Hepatocyte (in vitro differentiated cells): ENCODE measurements at regions not wholly inside any gene's neighbourhood (a gene's known extent, or its start where the extent isn't known, plus 50 kb on each side); places are given as distances from the start of the nearest gene placed in this dataset.

Source experiments
- DNase-seq: peaks from one replicate; pipeline ENCODE4 v3.0.0-alpha.2; 2016; ENCODE audit warnings: low spot score
- H2AFZ ChIP-seq: fragments of 200-600 bp; sonication (generic); 2 replicates; pipeline ENCODE4 v1.6.0; 2016; ENCODE audit warnings: antibody characterized with exemption, mild to moderate bottlenecking
- H3K27ac ChIP-seq: fragments of 200-600 bp; sonication (generic); 2 replicates; pipeline ENCODE4 v1.5.1; 2016; ENCODE audit warnings: mild to moderate bottlenecking
- H3K27me3 ChIP-seq: fragments of 200-600 bp; sonication (generic); 2 replicates; pipeline ENCODE4 v1.6.1; 2016
- H3K36me3 ChIP-seq: fragments of 200-600 bp; sonication (generic); replicated peaks from 2 replicates; pipeline ENCODE4 v1.5.1; 2016; ENCODE audit warnings: low read depth; ENCODE audit not compliant: insufficient read depth
- H3K4me1 ChIP-seq: fragments of 200-600 bp; sonication (generic); 2 replicates; pipeline ENCODE4 v1.5.1; 2016; ENCODE audit warnings: mild to moderate bottlenecking, moderate library complexity; ENCODE audit not compliant: insufficient read depth
- H3K4me2 ChIP-seq: fragments of 200-600 bp; sonication (generic); 2 replicates; pipeline ENCODE4 v1.6.0; 2016
- H3K4me3 ChIP-seq: fragments of 200-600 bp; sonication (generic); 2 replicates; pipeline ENCODE4 v1.5.1; 2016; ENCODE audit warnings: mild to moderate bottlenecking
- H3K79me2 ChIP-seq: fragments of 200-600 bp; sonication (generic); 2 replicates; pipeline ENCODE4 v1.6.0; 2017; ENCODE audit warnings: mild to moderate bottlenecking
- H3K9me2 ChIP-seq: fragments of 200-600 bp; sonication (generic); replicated peaks from 2 replicates; pipeline ENCODE4 v1.6.0; 2017; ENCODE audit warnings: mild to moderate bottlenecking; ENCODE audit not compliant: insufficient read depth
- H3K9me3 ChIP-seq: fragments of 200-600 bp; sonication (generic); 2 replicates; pipeline ENCODE4 v1.5.1; 2016; ENCODE audit warnings: low read depth, mild to moderate bottlenecking
- H4K20me1 ChIP-seq: fragments of 200-600 bp; sonication (generic); 2 replicates; pipeline ENCODE4 v1.6.0; 2016; ENCODE audit warnings: mild to moderate bottlenecking; ENCODE audit not compliant: insufficient read depth, poor library complexity, severe bottlenecking
- CTCF ChIP-seq: fragments of 200-600 bp; sonication (generic); IDR thresholded peaks from 2 replicates; pipeline ENCODE4 v1.5.1; 2016; ENCODE audit warnings: antibody characterized with exemption, mild to moderate bottlenecking; ENCODE audit not compliant: poor library complexity
- EZH2 ChIP-seq: fragments of 200-600 bp; sonication (generic); IDR thresholded peaks from 2 replicates; pipeline ENCODE4 v1.6.1; 2016; ENCODE audit warnings: antibody characterized with exemption, mild to moderate bottlenecking, borderline replicate concordance
- EZH2phosphoT487 ChIP-seq: fragments of 200-600 bp; sonication (generic); IDR thresholded peaks from one replicate; pipeline ENCODE4 v1.6.1; 2018; ENCODE audit warnings: antibody characterized with exemption, mild to moderate bottlenecking, low read depth, moderate library complexity; ENCODE audit not compliant: unreplicated experiment, severe bottlenecking
- WGBS: methylation state at CpG from one replicate; pipeline ENCODE4 v1.1.6; 2016; ENCODE audit warnings: low lambda C conversion rate; ENCODE audit errors: missing lambda C conversion rate; 5-methylcytosine and 5-hydroxymethylcytosine counted together

DNA sequence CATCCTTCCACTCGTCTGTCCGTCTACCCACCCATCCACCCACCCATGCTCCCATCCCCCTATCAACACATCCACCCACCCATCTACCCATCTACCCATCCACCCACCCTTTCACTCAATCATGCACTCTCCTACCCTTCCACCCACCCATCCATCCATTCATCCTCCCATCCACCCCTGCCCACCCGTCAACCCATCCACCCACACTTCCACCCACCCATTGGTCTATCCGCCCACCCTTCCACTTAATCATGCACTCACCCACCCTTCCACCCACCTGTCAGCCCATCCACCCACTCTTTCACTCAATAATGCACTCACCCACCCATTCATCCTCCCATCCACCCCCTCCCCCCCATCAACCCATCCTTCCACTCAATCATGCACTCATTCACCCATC is 250.0 kb upstream of the EEF2KMT start:
- H3K27me3 ChIP-seq = no peaks in the 10 kb centered on the region
- H3K9me2 ChIP-seq = no peaks in the 10 kb centered on the region
- TF ChIP-seq CTCF (no peak), EZH2phosphoT487 (no peak), EZH2 (no peak)
- no peaks in the 10 kb centered on the region for H3K36me3 ChIP-seq
- H3K27ac ChIP-seq = no peak overlapping the region
- 100% methylated on average over 3 of the region's 4 CpGs for WGBS
- no peaks in the 10 kb centered on the region for H3K79me2 ChIP-seq
- H3K4me1 ChIP-seq = no peaks in the 10 kb centered on the region
- H2AFZ ChIP-seq = no peak overlapping the region
- no peak overlapping the region for H3K4me2 ChIP-seq
- no peak for DNase-seq
- no peaks in the 10 kb centered on the region for H3K9me3 ChIP-seq
- no peaks in the 10 kb centered on the region for H4K20me1 ChIP-seq
- no peak overlapping the region for H3K4me3 ChIP-seq

- no peaks in the 10 kb centered on the region for H3K36me3 ChIP-seq
- H2AFZ ChIP-seq = no peak overlapping the region
- no peak overlapping the region for H3K27ac ChIP-seq
- H3K4me1 ChIP-seq = no peaks in the 10 kb centered on the region
- no peak for DNase-seq
- TF ChIP-seq EZH2phosphoT487 = no peak
- TF ChIP-seq EZH2 = no peak
- no peak for TF ChIP-seq CTCF
- no peak overlapping the region for H3K4me2 ChIP-seq
- peaks cover 7% of the 10 kb centered on the region for H3K27me3 ChIP-seq
- no peak overlapping the region for H3K4me3 ChIP-seq
- WGBS = 54% methylated on average over 6 of the region's 6 CpGs
- H3K79me2 ChIP-seq = no peaks in the 10 kb centered on the region
- H4K20me1 ChIP-seq = no peaks in the 10 kb centered on the region
- no peaks in the 10 kb centered on the region for H3K9me3 ChIP-seq
- no peaks in the 10 kb centered on the region for H3K9me2 ChIP-seq
These were observed 239.3 kb upstream of the EEF2KMT start for GRCh38 chr16:5336941-5337340.

DNA sequence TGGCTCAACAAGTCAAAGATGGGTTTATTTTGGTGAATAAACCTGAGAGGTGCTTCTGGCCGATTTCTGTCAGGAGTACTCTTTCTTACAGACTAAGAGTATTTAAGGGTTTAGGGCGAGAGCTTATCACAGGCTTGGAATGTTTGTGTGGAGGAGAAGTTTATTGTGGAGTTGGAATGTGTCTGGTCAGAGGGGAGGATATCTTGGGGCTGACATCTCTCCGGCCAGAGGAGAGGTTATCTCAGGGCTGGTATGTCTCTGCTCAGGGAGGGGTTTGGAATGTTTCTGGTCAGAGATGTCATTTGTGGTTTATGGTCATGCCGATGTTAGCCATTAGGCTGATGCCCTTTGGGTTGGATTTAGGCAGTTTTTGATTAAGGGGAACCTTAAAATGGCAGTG is 236.4 kb upstream of the EEF2KMT start:
- no peaks in the 10 kb centered on the region for H3K9me2 ChIP-seq
- no peaks in the 10 kb centered on the region for H3K36me3 ChIP-seq
- TF ChIP-seq EZH2phosphoT487 (no peak), EZH2 (no peak), CTCF (no peak)
- H3K4me1 ChIP-seq = no peaks in the 10 kb centered on the region
- no peaks in the 10 kb centered on the region for H3K9me3 ChIP-seq
- WGBS = 31% methylated on average over 4 of the region's 4 CpGs
- H3K4me2 ChIP-seq = no peak overlapping the region
- peaks cover 7% of the 10 kb centered on the region for H3K27me3 ChIP-seq
- H3K79me2 ChIP-seq = no peaks in the 10 kb centered on the region
- DNase-seq = no peak
- H4K20me1 ChIP-seq = no peaks in the 10 kb centered on the region
- no peak overlapping the region for H3K4me3 ChIP-seq
- no peak overlapping the region for H3K27ac ChIP-seq
- H2AFZ ChIP-seq = no peak overlapping the region

GRCh38 chr16:5333126-5333525 is 235.5 kb upstream of the EEF2KMT start:
- WGBS = 92% methylated on average over 5 of the region's 5 CpGs

More at GRCh38 chr16:5333126-5333525, 235.5 kb upstream of the EEF2KMT start:
- Histone ChIP-seq H4K20me1 (no peaks in the 10 kb centered on the region), H2AFZ (no peak overlapping the region), H3K9me2 (no peaks in the 10 kb centered on the region), H3K36me3 (no peaks in the 10 kb centered on the region), H3K9me3 (no peaks in the 10 kb centered on the region), H3K4me3 (no peak overlapping the region), H3K27me3 (peaks cover 7% of the 10 kb centered on the region), H3K4me1 (no peaks in the 10 kb centered on the region), H3K79me2 (no peaks in the 10 kb centered on the region), H3K27ac (no peak overlapping the region), H3K4me2 (no peak overlapping the region)
- no peak for DNase-seq
- TF ChIP-seq EZH2phosphoT487 (no peak), EZH2 (no peak), CTCF (no peak)
